WTC11 (cell line): ENCODE measurements at regions not wholly inside any gene's neighbourhood (a gene's known extent, or its start where the extent isn't known, plus 50 kb on each side); places are given as distances from the start of the nearest gene placed in this dataset.

Experiments
- ATAC-seq: fragments of 200-7000 bp; cut with Tn5 transposase; 2 replicates; pipeline ENCODE4 v1.10.0; 2021; ENCODE audit warnings: mild to moderate bottlenecking, moderate library complexity
- CTCF ChIA-PET: fragments of 300-600 bp; sonication (Branson Sonifier 250); formaldehyde crosslinking; loops from one replicate; lab custom pipeline; 2021; ENCODE audit warnings: antibody characterized with exemption; lab: Charles Lee
- POLR2A ChIA-PET: fragments of 350-600 bp; sonication (Branson Sonifier 250); formaldehyde crosslinking; loops from one replicate; lab custom pipeline; 2021; ENCODE audit warnings: antibody characterized with exemption; lab: Charles Lee
- DNase-seq: peaks from one replicate; pipeline ENCODE4 v3.0.0; 2021; ENCODE audit warnings: low spot score
- H3K27ac Mint-ChIP-seq: 2 replicates; pipeline ENCODE4 v1.8.0; 2021; ENCODE audit warnings: mixed read lengths
- H3K27me3 Mint-ChIP-seq: 2 replicates; pipeline ENCODE4 v1.8.0; 2021; ENCODE audit warnings: low read depth, mild to moderate bottlenecking, moderate library complexity, mixed read lengths
- H3K36me3 Mint-ChIP-seq: 2 replicates; pipeline ENCODE4 v1.8.0; 2021; ENCODE audit warnings: mixed read lengths
- H3K4me1 Mint-ChIP-seq: 2 replicates; pipeline ENCODE4 v1.8.0; 2022; ENCODE audit warnings: mixed read lengths
- H3K4me3 Mint-ChIP-seq: 2 replicates; pipeline ENCODE4 v1.8.0; 2021; ENCODE audit warnings: mild to moderate bottlenecking, moderate library complexity, mixed read lengths
- H3K9me3 Mint-ChIP-seq: 2 replicates; pipeline ENCODE4 v1.8.0; 2021; ENCODE audit warnings: mixed read lengths
- ATF1 ChIP-seq: sonication (generic); formaldehyde crosslinking; IDR thresholded peaks from 2 replicates; pipeline ENCODE4 v1.8.1; 2023; ENCODE audit warnings: mild to moderate bottlenecking, moderate library complexity, missing genetic modification reagents
- E2F5 ChIP-seq: sonication (generic); formaldehyde crosslinking; IDR thresholded peaks from 2 replicates; pipeline ENCODE4 v1.8.1; 2022; ENCODE audit warnings: mild to moderate bottlenecking, moderate library complexity, missing genetic modification reagents
- ESRRA ChIP-seq: sonication (generic); formaldehyde crosslinking; IDR thresholded peaks from 2 replicates; pipeline ENCODE4 v1.8.1; 2022; ENCODE audit warnings: mild to moderate bottlenecking, missing genetic modification reagents, borderline replicate concordance
- FOXP1 ChIP-seq: sonication (generic); formaldehyde crosslinking; IDR thresholded peaks from 2 replicates; pipeline ENCODE4 v1.8.0; 2022; ENCODE audit warnings: missing genetic modification reagents, mild to moderate bottlenecking, moderate library complexity, borderline replicate concordance
- GABPB1 ChIP-seq: sonication (generic); formaldehyde crosslinking; IDR thresholded peaks from 2 replicates; pipeline ENCODE4 v1.8.1; 2023; ENCODE audit warnings: mild to moderate bottlenecking, missing genetic modification reagents
- GTF2I ChIP-seq: fragments of 250-450 bp; sonication (Bioruptor Pico); conservative IDR thresholded peaks from 2 replicates; pipeline ENCODE4 v1.4.0; 2021; ENCODE audit warnings: mild to moderate bottlenecking
- IRF1 ChIP-seq: sonication (generic); formaldehyde crosslinking; IDR thresholded peaks from 2 replicates; pipeline ENCODE4 v1.8.0; 2023; ENCODE audit warnings: missing genetic modification reagents
- IRF2 ChIP-seq: sonication (generic); formaldehyde crosslinking; IDR thresholded peaks from 2 replicates; pipeline ENCODE4 v1.8.0; 2022; ENCODE audit warnings: low read depth, missing genetic modification reagents, borderline replicate concordance
- JAZF1 ChIP-seq: fragments of 250-450 bp; sonication (Bioruptor Pico); IDR thresholded peaks from 2 replicates; pipeline ENCODE4 v1.9.0; 2021; ENCODE audit warnings: moderate library complexity, mild to moderate bottlenecking, inconsistent platforms
- KAT7 ChIP-seq: sonication (generic); formaldehyde crosslinking; IDR thresholded peaks from 2 replicates; pipeline ENCODE4 v1.8.1; 2023; ENCODE audit warnings: missing genetic modification reagents, mild to moderate bottlenecking, borderline replicate concordance
- MAX ChIP-seq: sonication (generic); formaldehyde crosslinking; IDR thresholded peaks from 2 replicates; pipeline ENCODE4 v1.8.0; 2022; ENCODE audit warnings: mild to moderate bottlenecking, missing genetic modification reagents
- MYBL2 ChIP-seq: sonication (generic); formaldehyde crosslinking; IDR thresholded peaks from 2 replicates; pipeline ENCODE4 v1.8.1; 2023; ENCODE audit warnings: mild to moderate bottlenecking, moderate library complexity, missing genetic modification reagents
- NR1H2 ChIP-seq: sonication (generic); formaldehyde crosslinking; IDR thresholded peaks from 2 replicates; pipeline ENCODE4 v1.9.0; 2021; ENCODE audit warnings: mild to moderate bottlenecking, moderate library complexity, missing genetic modification reagents
- PRRX2 ChIP-seq: fragments of 250-450 bp; sonication (Bioruptor Pico); IDR thresholded peaks from 2 replicates; pipeline ENCODE4 v1.8.0; 2021; ENCODE audit warnings: mild to moderate bottlenecking
- RELA ChIP-seq: sonication (generic); formaldehyde crosslinking; IDR thresholded peaks from 2 replicates; pipeline ENCODE4 v1.8.1; 2022; ENCODE audit warnings: missing genetic modification reagents, mild to moderate bottlenecking, borderline replicate concordance
- STAT6 ChIP-seq: sonication (generic); formaldehyde crosslinking; conservative IDR thresholded peaks from 2 replicates; pipeline ENCODE4 v1.8.1; 2023; ENCODE audit warnings: mild to moderate bottlenecking, low read depth, missing genetic modification reagents, moderate library complexity
- TEAD1 ChIP-seq: sonication (generic); formaldehyde crosslinking; IDR thresholded peaks from 2 replicates; pipeline ENCODE4 v1.8.0; 2022; ENCODE audit warnings: mild to moderate bottlenecking, missing genetic modification reagents
- TEAD4 ChIP-seq: sonication (generic); formaldehyde crosslinking; IDR thresholded peaks from 2 replicates; pipeline ENCODE4 v1.8.0; 2022; ENCODE audit warnings: mild to moderate bottlenecking, missing genetic modification reagents
- TP53 ChIP-seq: sonication (generic); formaldehyde crosslinking; IDR thresholded peaks from 2 replicates; pipeline ENCODE4 v1.8.1; 2023; ENCODE audit warnings: mild to moderate bottlenecking, missing genetic modification reagents
- USF2 ChIP-seq: sonication (generic); formaldehyde crosslinking; IDR thresholded peaks from 2 replicates; pipeline ENCODE4 v1.8.1; 2023; ENCODE audit warnings: mild to moderate bottlenecking, missing genetic modification reagents, moderate library complexity
- ZMAT4 ChIP-seq: fragments of 250-450 bp; sonication (Bioruptor Pico); IDR thresholded peaks from 2 replicates; pipeline ENCODE4 v1.9.0; 2021; ENCODE audit warnings: mild to moderate bottlenecking
- ZNF121 ChIP-seq: sonication (generic); formaldehyde crosslinking; IDR thresholded peaks from 2 replicates; pipeline ENCODE4 v1.8.0; 2023; ENCODE audit warnings: missing genetic modification reagents
- ZNF263 ChIP-seq: sonication (generic); formaldehyde crosslinking; IDR thresholded peaks from 2 replicates; pipeline ENCODE4 v1.8.1; 2022; ENCODE audit warnings: low read depth, mild to moderate bottlenecking, moderate library complexity, missing genetic modification reagents
- ZNF423 ChIP-seq: fragments of 250-450 bp; sonication (Bioruptor Pico); IDR thresholded peaks from 2 replicates; pipeline ENCODE4 v2.1.2; 2022; ENCODE audit warnings: mild to moderate bottlenecking, moderate library complexity
- TF ChIP-seq, protein P1 (sequence below): sonication (generic); formaldehyde crosslinking; IDR thresholded peaks from 2 replicates; pipeline ENCODE4 v1.8.1; 2023; ENCODE audit warnings: mild to moderate bottlenecking, missing genetic modification reagents, moderate library complexity
- TF ChIP-seq, protein P2 (sequence below): sonication (generic); formaldehyde crosslinking; conservative IDR thresholded peaks from 2 replicates; pipeline ENCODE4 v1.8.1; 2022; ENCODE audit warnings: mild to moderate bottlenecking, missing genetic modification reagents
- TF ChIP-seq, protein P3 (sequence below): sonication (generic); formaldehyde crosslinking; IDR thresholded peaks from 2 replicates; pipeline ENCODE4 v1.8.0; 2022; ENCODE audit warnings: missing genetic modification reagents

DNA sequence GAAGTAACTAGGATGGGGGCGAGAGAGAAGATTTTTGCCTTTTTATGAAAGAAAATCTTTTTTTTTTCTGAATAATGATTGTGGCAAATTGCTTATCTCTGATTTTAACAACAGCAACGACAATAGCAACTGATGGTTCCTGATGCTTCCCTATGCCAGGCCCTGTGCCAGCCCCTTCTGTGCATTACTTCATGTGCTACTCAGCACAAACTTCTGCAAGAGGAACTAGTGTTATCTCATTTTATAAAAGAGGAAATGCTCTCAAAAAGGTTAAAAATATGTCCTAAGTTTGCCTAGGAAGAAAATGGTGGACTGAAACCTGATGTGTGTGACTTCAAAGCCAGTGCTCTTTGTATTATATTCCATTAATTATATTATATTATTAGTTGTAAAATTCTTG lies 74.0 kb upstream of the RALGAPA2 start:
- Mint-ChIP-seq H3K4me3 (no peak overlapping the region), H3K4me1 (no peaks in the 10 kb centered on the region), H3K36me3 (no peaks in the 10 kb centered on the region), H3K27ac (no peak overlapping the region), H3K9me3 (peaks cover 15% of the 10 kb centered on the region), H3K27me3 (no peaks in the 10 kb centered on the region)
- TF ChIP-seq, protein P1, sequence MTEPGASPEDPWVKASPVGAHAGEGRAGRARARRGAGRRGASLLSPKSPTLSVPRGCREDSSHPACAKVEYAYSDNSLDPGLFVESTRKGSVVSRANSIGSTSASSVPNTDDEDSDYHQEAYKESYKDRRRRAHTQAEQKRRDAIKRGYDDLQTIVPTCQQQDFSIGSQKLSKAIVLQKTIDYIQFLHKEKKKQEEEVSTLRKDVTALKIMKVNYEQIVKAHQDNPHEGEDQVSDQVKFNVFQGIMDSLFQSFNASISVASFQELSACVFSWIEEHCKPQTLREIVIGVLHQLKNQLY (CRISPR knock-in tag) = no peak
- TF ChIP-seq ZMAT4 (CRISPR knock-in tag) (no peak), ESRRA (CRISPR knock-in tag) (no peak), MAX (CRISPR knock-in tag) (no peak), STAT6 (no peak), RELA (CRISPR knock-in tag) (no peak), GABPB1 (no peak), GTF2I (CRISPR knock-in tag) (no peak), KAT7 (CRISPR knock-in tag) (no peak), MYBL2 (CRISPR knock-in tag) (no peak), ZNF423 (CRISPR knock-in tag) (no peak), TEAD4 (no peak), ZNF263 (no peak), NR1H2 (CRISPR knock-in tag) (no peak), E2F5 (CRISPR knock-in tag) (no peak), IRF2 (CRISPR knock-in tag) (no peak), JAZF1 (no peak)
- DNase-seq (no peak), ATAC-seq (no peak)
- CTCF ChIA-PET = no interaction called here
- POLR2A ChIA-PET = no interaction called here

GRCh38 chr20:20785226-20785625 lies 72.8 kb upstream of the RALGAPA2 start:
- H3K36me3 Mint-ChIP-seq = no peaks in the 10 kb centered on the region
- no peak overlapping the region for H3K4me3 Mint-ChIP-seq
- no peak overlapping the region for H3K27ac Mint-ChIP-seq
- DNase-seq (no peak), ATAC-seq (no peak)
- TF ChIP-seq PRRX2 (CRISPR knock-in tag) (no peak), ATF1 (CRISPR knock-in tag) (no peak), TEAD1 (CRISPR knock-in tag) (no peak), IRF1 (no peak), TP53 (no peak), ZNF121 (CRISPR knock-in tag) (no peak), FOXP1 (CRISPR knock-in tag) (no peak), USF2 (CRISPR knock-in tag) (no peak)
- TF ChIP-seq, protein P2, sequence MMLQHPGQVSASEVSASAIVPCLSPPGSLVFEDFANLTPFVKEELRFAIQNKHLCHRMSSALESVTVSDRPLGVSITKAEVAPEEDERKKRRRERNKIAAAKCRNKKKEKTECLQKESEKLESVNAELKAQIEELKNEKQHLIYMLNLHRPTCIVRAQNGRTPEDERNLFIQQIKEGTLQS = no peak
- TF ChIP-seq, protein P3, sequence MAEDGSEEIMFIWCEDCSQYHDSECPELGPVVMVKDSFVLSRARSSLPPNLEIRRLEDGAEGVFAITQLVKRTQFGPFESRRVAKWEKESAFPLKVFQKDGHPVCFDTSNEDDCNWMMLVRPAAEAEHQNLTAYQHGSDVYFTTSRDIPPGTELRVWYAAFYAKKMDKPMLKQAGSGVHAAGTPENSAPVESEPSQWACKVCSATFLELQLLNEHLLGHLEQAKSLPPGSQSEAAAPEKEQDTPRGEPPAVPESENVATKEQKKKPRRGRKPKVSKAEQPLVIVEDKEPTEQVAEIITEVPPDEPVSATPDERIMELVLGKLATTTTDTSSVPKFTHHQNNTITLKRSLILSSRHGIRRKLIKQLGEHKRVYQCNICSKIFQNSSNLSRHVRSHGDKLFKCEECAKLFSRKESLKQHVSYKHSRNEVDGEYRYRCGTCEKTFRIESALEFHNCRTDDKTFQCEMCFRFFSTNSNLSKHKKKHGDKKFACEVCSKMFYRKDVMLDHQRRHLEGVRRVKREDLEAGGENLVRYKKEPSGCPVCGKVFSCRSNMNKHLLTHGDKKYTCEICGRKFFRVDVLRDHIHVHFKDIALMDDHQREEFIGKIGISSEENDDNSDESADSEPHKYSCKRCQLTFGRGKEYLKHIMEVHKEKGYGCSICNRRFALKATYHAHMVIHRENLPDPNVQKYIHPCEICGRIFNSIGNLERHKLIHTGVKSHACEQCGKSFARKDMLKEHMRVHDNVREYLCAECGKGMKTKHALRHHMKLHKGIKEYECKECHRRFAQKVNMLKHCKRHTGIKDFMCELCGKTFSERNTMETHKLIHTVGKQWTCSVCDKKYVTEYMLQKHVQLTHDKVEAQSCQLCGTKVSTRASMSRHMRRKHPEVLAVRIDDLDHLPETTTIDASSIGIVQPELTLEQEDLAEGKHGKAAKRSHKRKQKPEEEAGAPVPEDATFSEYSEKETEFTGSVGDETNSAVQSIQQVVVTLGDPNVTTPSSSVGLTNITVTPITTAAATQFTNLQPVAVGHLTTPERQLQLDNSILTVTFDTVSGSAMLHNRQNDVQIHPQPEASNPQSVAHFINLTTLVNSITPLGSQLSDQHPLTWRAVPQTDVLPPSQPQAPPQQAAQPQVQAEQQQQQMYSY (CRISPR knock-in tag) = no peak
- TF ChIP-seq, protein P1 (CRISPR knock-in tag) = no peak
- ChIA-PET POLR2A (no interaction called here), CTCF (interaction anchor here (0.8 kb wide), 1 partner anchor 40 kb away, joined by 3 read pairs; no protein-coding TSS in a partner anchor)
- peaks cover under 1% of the 10 kb centered on the region; the same call in 1 of the 2 replicates for H3K4me1 Mint-ChIP-seq
- peaks cover 15% of the 10 kb centered on the region for H3K9me3 Mint-ChIP-seq
- no peaks in the 10 kb centered on the region for H3K27me3 Mint-ChIP-seq
